Posterior cingulate gyrus (tissue), 11 donors: ENCODE measurements at regions not wholly inside any gene's neighbourhood (a gene's known extent, or its start where the extent isn't known, plus 50 kb on each side); places are given as distances from the start of the nearest gene placed in this dataset.
"Not testable (repeated sequence)": the region's sequence is repeated elsewhere in the genome, so short reads cannot be mapped to it uniquely, and the experiment has no call there.

Experiments
- DNase-seq, 10 donors: peaks; one replicate each; pipeline versions ENCODE4 v3.0.0 to v3.0.0-alpha.2; 2020 to 2021; ENCODE audit warnings: mixed read lengths in 3 of 10
- intact Hi-C: fragments of 100-400 bp; cut with DNase I; formaldehyde crosslinking; loops from one replicate; pipeline ENCODE4 v1.15.1; 2023

DNA sequence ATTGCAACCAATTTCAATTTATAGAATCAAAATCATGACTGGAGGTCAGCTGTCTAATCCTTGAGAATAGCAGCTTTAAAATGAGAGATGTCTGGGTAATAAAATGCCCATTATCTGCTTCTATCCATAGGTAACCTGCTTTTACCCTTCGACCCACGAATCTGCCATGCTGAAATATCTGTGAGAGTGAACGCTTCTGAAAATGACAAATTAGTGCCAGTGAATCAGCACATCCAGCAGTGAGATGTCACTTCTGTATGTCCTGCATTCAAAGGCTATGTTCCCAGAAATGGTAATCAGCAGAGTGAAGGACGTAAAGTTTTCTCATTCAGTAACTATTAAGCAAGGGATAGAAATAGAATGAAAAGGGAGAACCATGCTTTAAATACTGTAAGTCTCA is 532.4 kb upstream of the ITGA1 start:
- DNase-seq, result no peak
- intact Hi-C loops, result no loop called here

DNA sequence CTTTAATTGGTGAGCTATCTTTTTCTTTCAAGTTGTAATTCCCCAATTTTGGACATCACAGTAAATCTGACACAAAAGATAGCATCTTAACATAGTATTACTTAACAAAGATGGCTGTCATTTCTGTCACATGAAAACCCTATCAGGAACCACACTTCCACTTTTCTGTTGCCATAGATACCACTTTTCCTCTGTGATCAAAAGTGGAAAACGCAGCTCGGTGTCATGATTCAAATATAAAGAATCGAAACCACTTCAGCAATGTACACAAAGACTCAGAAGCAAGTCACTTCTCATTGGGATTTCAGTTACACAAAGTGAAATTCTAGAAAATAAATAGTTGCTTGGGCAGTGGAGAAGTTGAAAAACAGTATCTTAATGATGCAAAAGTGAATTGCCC is 524.9 kb upstream of the ITGA1 start:
- DNase-seq, result no peak
- intact Hi-C loops, result no loop called here

DNA sequence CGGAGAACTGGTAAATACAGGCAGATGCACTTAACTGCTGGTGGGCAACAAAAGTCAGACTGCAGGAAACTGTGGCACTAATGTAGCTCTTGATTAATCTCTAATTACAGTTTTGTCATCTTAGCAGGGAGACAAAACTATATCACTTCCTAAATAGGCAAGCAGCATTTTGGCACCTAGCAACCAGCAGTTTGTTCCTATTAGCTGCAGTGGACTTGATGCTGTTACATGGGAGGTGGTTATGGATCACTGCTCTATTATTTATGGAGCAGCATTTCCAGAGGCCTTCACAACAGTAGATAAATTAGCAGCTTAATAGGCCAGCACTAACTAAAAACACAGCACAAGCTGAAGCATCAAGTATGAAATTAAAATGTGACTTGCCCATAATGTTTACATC is 518.3 kb upstream of the ITGA1 start:
- intact Hi-C loops, result no loop called here
- no peak for DNase-seq

DNA sequence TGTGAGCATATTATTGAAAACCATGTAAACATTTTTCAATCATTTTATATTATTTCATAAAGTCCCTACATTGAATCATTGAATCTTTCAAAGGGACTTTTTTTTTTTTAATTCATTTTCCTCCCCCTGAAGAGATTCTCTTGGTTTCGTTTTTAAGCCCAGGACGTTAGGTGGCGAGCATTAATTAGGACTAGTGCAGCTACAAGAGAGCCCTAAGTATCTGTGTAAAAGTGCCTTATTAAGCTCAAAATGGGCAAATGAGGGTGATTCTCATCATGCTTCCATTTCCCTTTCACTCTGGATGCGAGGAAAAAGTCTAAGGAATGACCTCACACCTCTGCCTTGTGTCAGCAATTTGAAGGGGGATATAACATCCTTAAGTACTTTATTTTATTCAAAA is 517.9 kb upstream of the ITGA1 start:
- DNase-seq, result no peak
- intact Hi-C loops, result no loop called here

DNA sequence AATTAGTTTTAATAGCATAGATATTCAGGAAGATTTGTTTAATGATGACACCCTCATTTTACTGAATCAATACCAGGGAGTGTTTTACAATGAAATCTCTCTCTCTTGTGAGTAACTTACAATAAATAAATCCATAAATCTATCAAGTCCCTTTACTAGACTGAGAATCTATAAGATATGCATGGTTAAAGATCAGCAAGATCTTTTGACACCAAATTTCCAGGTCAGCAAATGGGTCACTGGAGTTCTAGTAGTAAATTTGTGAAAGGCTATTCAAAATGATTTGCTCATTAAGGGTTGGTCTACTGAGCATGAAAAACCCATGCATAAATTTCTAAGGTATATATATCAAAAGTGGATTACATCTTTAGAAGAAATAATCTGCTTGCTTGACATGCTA is 512.1 kb upstream of the ITGA1 start:
- no peak for DNase-seq
- intact Hi-C loops, result no loop called here

GRCh38 chr5:52277101-52277500 is 510.6 kb upstream of the ITGA1 start:
- no peak for DNase-seq
- intact Hi-C loops, result no loop called here

DNA sequence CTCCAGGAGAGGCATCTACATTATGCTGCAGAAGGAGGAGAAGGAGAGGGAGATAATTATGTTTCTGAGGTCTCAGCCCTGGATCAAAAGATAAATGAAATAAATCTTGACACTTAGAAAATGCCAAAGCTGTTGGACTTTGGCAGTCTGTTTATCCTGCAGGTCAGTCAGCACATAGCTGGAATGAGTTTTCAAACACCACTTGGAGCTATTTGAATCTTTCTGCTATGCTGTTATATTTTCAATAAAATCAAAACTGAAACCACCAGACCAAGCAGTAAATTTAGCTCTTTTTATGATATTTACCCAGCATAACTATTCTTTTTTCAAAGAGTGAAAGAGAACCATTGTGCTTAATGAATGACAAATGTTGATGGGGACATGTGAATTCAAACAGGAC is 505.1 kb upstream of the ITGA1 start:
- intact Hi-C loops, result no loop called here
- DNase-seq, result no peak

DNA sequence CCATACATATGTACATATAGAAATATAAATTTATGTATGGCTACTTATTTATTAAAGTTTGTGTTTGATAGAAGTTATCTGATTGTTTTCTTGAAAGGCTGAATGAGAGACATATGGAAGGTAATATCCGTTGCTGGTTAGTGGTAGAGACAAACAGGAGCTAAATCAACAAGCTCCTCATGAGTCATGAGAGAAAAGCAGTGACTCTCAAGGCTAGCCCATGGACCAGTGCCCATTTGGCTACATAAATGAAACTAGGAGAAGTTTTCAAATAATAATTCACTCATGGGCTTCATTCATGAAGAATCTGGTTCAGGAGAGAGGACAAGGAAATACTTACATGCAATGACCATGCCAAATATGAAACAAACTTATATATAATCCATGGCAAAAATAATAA is 504.5 kb upstream of the ITGA1 start:
- intact Hi-C loops, result no loop called here
- no peak for DNase-seq

GRCh38 chr5:52300703-52301372 is 486.9 kb upstream of the ITGA1 start:
- intact Hi-C loops, result no loop called here
- DNase-seq, result no peak

GRCh38 chr5:52304816-52305215 is 482.9 kb upstream of the ITGA1 start:
- intact Hi-C loops, DNase-seq: not testable (repeated sequence)

- intact Hi-C loops, result no loop called here
- DNase-seq, result no peak
Measured at GRCh38 chr5:52328220-52328806, 459.4 kb upstream of the ITGA1 start.

GRCh38 chr5:52331725-52332124 is 456.0 kb upstream of the ITGA1 start:
- intact Hi-C loops, result no loop called here
- DNase-seq, result no peak

- intact Hi-C loops, result no loop called here
- no peak for DNase-seq
Measured at GRCh38 chr5:52334367-52334766, 453.3 kb upstream of the ITGA1 start.

DNA sequence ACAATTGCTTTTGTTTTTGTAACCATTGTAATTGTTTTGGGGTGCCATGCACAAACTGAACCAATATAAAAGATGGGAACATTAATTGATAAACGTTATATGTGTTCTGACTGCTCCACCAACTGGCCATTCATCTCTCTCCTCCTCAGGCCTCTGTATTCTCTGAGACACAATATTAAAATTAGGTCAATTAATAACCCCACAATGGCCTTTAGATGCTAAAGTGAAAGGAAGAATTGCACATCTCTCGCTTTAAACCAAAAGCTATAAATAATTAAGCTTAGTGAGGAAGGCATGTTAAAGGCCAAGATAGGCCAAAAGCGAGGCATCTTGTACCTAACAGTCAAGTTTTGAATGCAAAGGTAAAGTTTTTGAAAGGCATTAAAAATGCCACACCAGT is 448.4 kb upstream of the ITGA1 start:
- intact Hi-C loops, result no loop called here
- DNase-seq, result no peak

GRCh38 chr5:52342361-52342760 is 445.4 kb upstream of the ITGA1 start:
- DNase-seq, result no peak
- intact Hi-C loops, result no loop called here

DNA sequence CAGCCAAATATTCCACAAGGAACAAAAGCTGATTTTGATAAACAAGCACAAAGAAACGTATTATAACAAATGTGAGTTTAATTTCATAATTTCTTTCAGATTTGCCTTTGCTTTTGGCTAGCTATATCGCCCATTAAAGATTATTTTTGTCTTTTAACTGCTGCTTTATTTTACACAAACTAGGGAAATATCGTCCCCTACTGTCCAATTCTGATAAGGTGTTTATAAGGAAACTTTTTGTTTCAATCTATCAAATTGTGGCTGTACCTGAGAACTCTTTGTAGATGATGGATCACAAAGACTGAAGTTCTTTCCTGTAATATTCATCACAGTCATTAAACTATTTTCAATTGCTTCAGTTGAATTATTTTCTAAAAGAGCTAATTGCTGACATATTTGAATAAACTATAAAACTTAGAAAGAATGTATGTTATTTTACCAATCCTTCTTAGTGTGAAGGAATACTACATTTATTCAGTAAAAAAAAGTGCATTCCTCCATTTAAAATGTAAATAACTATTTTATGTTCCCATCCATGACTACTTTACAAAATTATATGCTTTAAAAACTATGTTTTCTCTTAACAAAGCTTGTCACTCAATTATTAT is 431.3 kb upstream of the ITGA1 start:
- intact Hi-C loops, result loop anchor here (10.0 kb wide), 1 partner anchor 1392 kb away; no protein-coding TSS in a partner anchor
- no peak for DNase-seq

DNA sequence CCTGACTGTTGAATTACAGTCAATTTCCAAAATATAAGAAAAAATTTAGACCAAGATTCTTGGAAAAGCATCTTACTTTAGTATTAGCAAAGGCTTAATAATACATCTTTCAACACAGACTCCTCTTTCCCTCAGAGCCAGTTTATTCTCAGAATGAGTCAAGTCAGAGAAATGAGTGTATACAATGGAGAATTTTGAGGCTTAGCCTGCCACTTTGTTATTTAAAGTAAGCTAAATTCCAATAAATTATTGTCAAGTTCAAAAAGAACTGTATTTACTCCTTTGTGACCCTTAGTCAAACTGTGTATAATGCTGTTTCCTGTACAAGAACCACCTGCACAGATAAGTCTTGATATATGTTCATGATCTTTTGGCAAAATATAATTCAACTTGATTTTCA is 428.5 kb upstream of the ITGA1 start:
- no peak for DNase-seq
- intact Hi-C loops, result loop anchor here (10.0 kb wide), 1 partner anchor 1394 kb away; no protein-coding TSS in a partner anchor

- intact Hi-C loops, result no loop called here
- no peak for DNase-seq
Measured at GRCh38 chr5:52360985-52361384, 426.7 kb upstream of the ITGA1 start.

DNA sequence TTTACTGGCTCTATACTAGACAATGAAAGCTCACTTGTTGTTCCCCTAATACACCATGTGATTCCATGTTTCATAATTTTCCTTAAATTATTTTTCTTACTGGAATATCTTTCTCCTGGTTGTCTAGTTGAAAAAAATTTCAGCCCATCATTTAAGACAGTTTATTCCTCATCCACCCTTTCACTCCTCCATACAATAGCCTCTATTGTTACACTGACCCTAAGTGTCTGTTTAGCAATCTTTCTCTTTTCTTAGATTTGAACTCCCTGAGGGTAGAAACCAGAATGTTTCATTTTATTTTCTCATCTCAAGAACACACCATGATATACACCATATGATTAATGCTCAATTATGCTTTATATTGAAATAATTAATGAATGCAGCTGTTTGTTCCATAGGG is 413.4 kb upstream of the ITGA1 start:
- DNase-seq, result no peak
- intact Hi-C loops, result no loop called here

GRCh38 chr5:52375969-52376368 is 411.7 kb upstream of the ITGA1 start:
- intact Hi-C loops, result no loop called here
- DNase-seq, result no peak

DNA sequence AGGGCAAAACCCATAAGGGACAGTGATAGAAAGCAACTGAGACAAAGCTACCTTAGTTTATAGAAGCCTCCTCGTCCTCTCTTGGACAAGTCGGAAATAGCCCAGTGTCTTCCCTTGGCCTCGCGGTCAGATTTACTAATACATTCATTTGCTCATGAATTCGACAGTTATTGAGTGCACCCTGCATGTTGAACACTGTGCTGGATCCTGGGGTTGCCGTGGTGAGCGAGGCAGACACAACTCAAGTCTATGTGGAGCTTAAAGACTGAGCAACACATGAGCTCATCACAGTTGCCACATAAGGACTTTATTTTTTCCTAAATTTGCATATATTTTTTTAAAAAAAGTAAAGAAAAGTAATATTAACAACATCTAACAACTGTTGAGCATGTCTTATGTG is 411.1 kb upstream of the ITGA1 start:
- DNase-seq, result no peak
- intact Hi-C loops, result no loop called here

DNA sequence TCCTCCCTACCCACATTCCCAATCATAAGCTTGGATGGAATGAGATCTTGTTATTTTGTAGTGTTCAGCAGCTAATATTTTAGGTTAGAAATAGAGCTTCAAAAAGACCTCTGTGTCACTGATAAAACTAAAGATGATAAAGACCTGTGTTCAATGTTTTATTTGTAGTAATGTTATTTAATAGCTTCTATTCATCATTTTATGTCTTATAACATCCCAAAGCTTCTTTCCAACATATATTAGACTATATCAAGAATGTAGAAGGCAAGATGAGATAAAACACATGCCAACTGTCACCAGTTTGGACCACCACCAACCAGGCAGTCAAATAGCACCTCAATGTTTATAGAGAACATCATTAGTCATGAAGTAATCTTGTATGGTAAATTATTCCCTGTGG is 409.5 kb upstream of the ITGA1 start:
- intact Hi-C loops, result no loop called here
- DNase-seq, result no peak
